Left kidney (tissue), 1 donor: ENCODE measurements at regions not wholly inside any gene's neighbourhood (a gene's known extent, or its start where the extent isn't known, plus 50 kb on each side); places are given as distances from the start of the nearest gene placed in this dataset.
"Not testable (repeated sequence)": the region's sequence is repeated elsewhere in the genome, so short reads cannot be mapped to it uniquely, and the experiment has no call there.

ENCODE experiments used
- DNase-seq: peaks from one replicate; pipeline ENCODE4 v3.0.0-alpha.2; 2013

GRCh38 chr4:106869551-106869950 is 166.6 kb downstream of the DKK2 start:
- no peak for DNase-seq

DNA sequence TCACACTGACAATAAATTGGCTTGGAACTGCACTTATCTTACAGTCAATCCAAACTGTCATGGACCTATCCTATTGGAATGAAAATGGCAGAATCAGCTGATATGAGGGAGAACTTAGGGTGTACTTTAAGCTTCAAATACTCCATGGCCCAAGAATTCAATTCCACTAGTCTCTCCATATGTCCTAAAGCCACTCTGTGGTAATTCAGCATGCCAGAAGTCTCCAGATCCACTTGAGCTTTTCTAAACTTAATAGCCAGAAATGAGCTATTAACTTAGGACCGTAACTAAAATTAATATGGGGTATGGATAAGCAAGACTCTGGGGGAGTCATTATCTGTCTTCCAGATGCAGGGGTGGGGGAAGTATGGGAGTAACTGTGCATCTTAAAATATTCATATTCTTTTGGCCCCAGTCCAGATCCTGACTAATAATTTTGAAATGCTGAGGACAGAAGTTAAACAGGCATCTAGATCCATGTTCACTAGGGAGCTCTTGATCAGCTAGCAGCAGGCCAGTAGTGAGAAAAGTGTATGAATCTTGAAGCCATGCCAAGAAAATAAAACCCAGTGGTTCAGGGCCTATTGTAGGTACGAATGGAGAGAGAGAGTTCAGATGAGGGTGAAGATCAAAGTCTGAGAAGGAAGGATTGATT is 167.6 kb downstream of the DKK2 start:
- DNase-seq: no peak

DNA sequence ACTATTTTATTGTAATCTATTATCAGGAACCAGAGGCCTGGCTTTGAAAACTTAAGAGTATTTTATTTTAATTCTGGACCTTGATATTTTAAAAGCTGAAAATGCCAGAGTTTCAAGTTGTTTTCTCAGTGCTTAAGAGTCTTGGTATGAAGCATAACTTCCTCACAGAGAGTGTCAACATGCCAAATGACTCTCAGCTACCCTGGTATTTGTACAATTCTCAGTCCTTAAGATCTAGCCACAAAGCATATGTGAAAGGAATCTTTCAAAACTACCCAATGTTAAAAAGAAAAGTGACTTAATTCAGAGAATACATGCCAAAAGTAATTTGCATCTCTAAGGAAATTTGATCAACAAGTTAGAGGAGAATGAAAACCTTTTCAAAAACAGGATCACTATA is 171.9 kb downstream of the DKK2 start:
- no peak for DNase-seq

GRCh38 chr4:106854569-106855351 is 181.4 kb downstream of the DKK2 start:
- no peak for DNase-seq

GRCh38 chr4:106852426-106852825 is 183.7 kb downstream of the DKK2 start:
- no peak for DNase-seq

GRCh38 chr4:106851726-106852125 is 184.4 kb downstream of the DKK2 start:
- DNase-seq: no peak

GRCh38 chr4:106850691-106851090 is 185.4 kb downstream of the DKK2 start:
- DNase-seq: no peak

DNA sequence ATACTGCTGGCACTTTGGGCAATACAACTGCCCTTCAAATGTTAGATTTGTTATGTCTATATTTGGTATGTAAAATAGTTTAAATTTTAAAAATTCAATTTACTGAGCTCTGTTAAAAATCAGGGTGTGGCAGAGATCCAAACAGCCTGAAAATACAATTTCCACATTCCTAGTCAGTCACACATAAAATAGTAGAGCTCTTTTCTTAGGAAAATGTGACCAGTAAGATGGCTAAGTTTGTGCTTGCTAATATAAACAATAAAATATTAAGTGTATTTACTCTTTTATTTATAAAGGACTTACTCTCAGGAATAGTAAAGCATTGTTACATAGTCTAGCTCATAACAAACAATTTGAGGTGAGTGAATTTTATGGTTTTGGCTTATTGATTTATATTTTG is 200.2 kb downstream of the DKK2 start:
- no peak for DNase-seq

- DNase-seq: no peak
These were observed 205.2 kb downstream of the DKK2 start for GRCh38 chr4:106830879-106831278.

DNA sequence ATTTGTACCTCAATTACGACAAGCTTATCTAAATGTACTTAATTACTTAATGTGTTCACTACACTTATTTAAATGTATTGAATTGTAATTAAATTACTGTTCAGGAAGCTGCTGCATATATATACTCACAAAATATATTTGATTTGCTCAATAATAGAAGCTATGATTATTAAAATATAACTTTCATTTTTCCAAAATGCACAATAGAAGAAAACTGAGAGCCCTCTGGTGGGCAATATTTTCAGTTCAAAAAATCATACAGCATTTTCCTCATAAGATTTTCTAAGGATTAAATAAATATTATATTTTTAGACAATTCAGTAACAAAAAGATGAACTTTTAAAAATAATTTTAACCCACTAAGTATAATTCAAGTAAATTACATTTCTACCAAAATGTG is 217.3 kb downstream of the DKK2 start:
- DNase-seq: no peak

DNA sequence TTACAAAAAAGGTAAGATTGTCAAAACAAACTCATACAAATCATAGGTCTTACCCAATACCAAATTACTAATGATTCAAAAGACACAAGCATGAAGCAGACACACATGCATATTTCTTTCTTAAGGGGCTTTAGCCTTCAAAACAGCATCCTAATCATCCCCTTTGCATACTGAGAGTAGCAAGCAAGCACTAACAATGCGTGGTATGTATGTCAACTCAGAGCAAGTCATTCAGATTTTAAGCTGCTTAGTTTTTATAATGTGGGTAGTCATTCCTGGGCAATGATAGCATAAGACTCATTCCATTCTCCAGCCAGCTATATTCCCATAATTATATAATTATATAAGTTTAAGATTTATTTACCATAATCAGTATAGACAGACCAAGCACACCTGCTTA is 219.6 kb downstream of the DKK2 start:
- DNase-seq: no peak

- no peak for DNase-seq
These were observed 226.0 kb downstream of the DKK2 start for GRCh38 chr4:106810122-106810521.

GRCh38 chr4:106809076-106809475 is 227.0 kb downstream of the DKK2 start:
- no peak for DNase-seq

DNA sequence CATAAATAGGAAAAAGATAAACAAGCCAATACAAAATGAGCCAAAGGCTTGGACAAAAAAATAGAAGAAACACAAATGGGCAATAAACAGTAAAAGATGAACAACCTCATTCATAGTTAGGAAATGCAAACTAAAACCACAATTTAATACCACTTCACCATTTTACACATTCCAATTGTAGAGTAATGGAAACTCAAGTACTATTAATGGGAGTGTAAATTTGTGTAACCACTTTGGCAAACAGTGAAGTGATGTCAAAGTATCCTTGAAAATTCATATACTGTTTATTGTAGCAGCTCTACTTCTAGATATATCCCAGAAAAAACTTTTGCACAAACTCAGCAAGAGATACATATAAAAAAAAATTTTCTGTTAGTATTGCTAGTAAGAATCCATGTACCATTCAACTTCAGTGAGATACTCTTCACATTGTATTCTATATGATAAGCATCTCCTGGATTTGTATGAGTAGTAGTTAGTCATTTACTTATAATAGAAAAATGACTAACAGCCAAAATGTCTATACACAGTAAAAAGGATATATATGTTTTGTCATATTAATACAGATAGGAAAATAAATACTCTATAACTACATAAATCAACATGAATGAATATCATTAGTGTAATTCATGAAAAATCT is 229.8 kb downstream of the DKK2 start:
- no peak for DNase-seq

DNA sequence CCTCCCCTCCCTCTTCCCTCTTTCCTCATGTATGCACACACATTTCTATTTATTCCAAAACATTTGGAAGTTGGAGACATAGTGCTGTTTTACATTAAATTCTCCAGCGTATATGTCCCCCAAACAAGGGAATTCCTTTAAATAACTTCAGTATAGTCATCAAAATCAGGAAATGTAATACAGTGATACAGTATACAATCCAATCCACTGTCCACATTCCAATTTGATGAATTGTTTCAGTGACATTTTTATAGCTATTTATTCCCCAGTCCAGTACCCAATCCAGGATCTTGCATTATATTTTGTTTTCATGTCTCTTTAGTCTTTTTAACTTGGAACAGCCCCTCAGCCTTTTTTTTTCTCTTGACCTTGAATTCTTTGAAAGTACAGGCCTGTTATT is 233.0 kb downstream of the DKK2 start:
- DNase-seq: no peak

GRCh38 chr4:106801386-106801785 is 234.7 kb downstream of the DKK2 start:
- DNase-seq: no peak

DNA sequence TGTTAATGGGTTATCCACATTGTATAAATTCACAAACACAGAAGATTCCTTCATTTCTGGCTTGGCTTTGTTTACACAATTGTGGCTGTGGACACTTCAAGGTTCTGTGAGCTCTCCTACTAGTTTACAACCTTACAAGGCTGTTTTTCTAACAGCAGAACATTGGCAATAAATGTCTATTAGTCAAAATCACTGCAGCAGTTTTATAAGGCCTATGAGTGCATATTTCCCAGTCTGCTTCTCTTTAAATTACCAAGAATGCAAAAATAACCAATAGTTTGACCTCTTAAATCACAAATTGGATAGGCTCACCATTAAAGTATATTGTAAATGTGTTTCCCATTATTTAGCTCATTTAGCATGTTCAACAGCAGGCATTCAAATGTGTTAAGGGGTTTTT is 239.2 kb downstream of the DKK2 start:
- DNase-seq: no peak

- no peak for DNase-seq
These were observed 240.8 kb downstream of the DKK2 start for GRCh38 chr4:106795326-106795725.

GRCh38 chr4:106793933-106794332 is 242.2 kb downstream of the DKK2 start:
- DNase-seq: no peak

GRCh38 chr4:106775636-106776035 is 260.5 kb downstream of the DKK2 start:
- DNase-seq: no peak

DNA sequence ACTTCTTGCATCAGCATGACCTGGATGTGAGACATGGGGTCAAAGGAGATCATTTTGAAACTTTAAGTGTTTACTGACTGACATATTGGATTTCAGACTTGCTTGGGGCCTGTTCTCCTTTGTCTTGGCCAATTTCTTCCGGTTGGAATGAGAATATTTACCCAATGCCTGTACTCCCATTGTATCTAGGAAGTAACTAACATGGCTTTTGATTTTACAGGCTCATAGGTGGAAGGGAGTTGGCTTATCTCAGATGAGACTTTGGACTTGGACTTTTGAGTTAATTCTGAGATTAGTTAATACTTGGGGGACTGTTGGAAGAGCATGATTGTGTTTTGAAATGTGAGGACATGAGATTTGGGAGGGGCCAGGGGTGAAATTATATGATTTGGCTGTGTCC is 262.1 kb downstream of the DKK2 start:
- DNase-seq: not testable (repeated sequence)

GRCh38 chr4:106773076-106773905 is 262.8 kb downstream of the DKK2 start:
- DNase-seq: no peak

DNA sequence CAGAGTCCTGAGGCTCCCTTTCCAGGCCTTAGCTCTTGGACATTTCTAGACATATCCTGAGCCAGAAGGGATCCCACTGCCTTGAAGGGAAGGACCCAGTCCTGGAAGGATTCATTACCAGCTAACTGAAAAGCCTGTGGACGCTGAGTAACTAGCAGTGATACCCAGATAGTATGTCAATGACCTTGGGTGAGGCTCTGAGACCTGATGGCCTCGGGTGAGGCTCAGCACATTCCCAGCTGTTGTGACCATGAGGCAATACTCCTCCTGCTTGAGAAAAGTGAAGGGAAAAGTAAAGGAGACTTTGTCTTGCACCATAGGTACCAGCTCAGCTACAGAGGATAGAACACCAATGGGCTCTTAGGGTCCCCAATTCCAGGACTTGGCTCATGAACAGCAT is 268.1 kb downstream of the DKK2 start:
- no peak for DNase-seq
